H7 (cell line): ENCODE measurements at regions not wholly inside any gene's neighbourhood (a gene's known extent, or its start where the extent isn't known, plus 50 kb on each side); places are given as distances from the start of the nearest gene placed in this dataset.
"Not testable (repeated sequence)": the region's sequence is repeated elsewhere in the genome, so short reads cannot be mapped to it uniquely, and the experiment has no call there.

Source experiments
- DNase-seq: peaks from one replicate; pipeline ENCODE4 v3.0.0; 2012
- H3K27me3 ChIP-seq: 2 replicates; pipeline ENCODE4 v1.6.0; 2011; ENCODE audit warnings: mild to moderate bottlenecking, low read length; ENCODE audit not compliant: control insufficient read depth, insufficient read depth
- H3K36me3 ChIP-seq: replicated peaks from 2 replicates; pipeline ENCODE4 v1.5.1; 2011; ENCODE audit warnings: low read length; ENCODE audit not compliant: control insufficient read depth, insufficient read depth
- H3K4me3 ChIP-seq: 2 replicates; pipeline ENCODE4 v1.5.1; 2011; ENCODE audit warnings: low read depth, mild to moderate bottlenecking, control low read depth, low read length, moderate library complexity; ENCODE audit not compliant: insufficient read depth

DNA sequence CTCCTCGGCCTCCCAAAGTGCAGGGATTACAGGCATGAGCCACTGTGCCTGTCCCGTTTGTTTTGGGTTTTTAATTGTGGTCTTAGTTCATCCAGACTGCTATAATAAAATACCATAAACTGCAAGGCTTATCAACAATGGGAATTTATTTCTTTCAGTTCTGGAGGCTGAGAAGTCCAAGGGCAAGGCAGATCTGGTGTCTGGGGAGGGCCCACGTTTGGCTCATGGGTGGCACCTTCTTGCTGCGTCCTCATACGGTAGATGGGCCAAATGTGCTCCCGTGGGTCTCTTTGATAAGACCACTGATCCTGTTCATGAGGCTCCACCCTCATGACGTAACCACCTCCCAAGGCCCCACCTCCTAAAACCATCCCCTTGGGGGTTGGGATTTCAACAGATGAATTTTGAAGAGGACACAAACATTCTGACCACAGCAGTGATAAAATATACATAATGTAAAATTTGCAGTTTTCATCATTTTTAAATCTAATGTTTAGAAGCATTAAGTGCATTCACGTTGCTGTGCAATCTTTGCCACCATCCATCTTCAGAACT, 133.4 kb upstream of the ERRFI1 start:
- no peak overlapping the region for H3K4me3 ChIP-seq
- no peaks in the 10 kb centered on the region for H3K27me3 ChIP-seq
- DNase-seq, result no peak
- no peaks in the 10 kb centered on the region for H3K36me3 ChIP-seq

DNA sequence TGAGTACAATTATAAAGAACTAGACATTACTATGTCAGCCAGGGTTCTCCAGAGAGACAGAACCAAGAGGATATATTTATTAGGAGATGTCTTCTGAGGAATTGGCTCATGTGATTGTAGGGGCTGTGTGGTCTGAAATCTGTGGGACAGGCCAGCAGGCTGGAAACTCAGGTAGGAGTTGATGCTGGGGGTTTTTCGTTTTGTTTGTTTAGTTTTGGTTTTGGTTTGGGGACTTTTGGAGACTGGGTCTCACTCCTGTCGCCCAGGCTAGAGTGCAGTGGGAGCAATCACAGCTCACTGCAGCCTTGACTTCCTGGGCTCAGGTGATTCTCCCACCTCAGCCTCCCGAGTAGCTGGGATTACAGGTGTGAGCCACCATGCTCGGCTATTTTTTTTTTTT, 132.9 kb upstream of the ERRFI1 start:
- DNase-seq, result no peak
- no peaks in the 10 kb centered on the region for H3K36me3 ChIP-seq
- no peak overlapping the region for H3K4me3 ChIP-seq
- H3K27me3 ChIP-seq, result no peaks in the 10 kb centered on the region

DNA sequence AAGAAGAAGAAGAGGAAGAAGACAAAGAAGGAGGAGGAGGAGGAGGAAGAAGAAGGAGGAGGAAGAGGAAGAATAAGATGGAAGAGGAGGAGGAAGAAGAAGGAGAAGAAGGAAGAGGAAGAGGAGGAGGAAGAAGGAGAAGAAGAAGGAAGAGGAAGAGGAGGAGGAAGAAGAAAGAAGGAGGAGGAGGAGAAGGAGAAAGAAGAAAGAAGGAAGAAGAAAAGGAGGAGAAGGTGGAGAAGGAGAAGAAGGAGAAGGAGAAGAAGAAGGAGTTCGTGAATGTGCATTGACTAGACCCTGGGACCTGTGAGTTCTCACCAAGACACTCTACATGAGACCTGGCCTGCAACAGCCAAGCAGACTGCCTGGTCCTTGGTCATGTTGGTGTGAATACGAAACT, 131.7 kb upstream of the ERRFI1 start:
- DNase-seq, result no peak
- no peaks in the 10 kb centered on the region for H3K36me3 ChIP-seq

DNA sequence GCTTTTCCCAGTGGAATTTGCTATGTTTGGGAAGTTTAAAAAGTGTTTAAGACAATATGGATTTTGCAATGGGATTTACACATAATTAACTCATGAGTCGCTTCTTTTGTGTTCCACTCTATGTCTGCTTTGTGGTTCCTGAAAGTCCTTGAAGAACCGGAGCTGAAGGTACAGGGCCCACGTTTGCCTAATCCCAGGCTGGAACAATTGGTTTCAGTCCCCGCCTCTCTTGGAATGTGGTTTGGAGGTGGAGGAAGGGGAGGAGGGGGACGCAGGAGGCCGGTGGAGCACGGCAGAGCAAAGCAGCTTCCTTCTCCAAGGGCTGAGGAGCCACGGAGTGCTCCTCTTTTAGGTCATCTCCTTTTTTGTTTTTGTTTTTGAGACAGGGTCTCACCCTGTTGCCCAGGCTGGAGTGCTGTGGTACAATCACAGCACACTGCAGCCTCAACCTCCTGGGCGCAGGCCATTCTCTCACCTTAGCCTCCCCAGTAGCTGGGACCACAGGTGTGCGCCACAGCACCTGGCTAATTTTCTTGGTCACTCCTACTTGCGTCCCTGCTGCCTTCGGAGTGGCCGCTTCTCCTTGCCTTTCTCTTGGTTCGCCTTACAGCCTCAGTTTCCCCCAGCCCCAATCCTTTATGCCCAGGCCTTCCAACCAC, 129.5 kb upstream of the ERRFI1 start:
- H3K4me3 ChIP-seq, result no peak overlapping the region
- no peaks in the 10 kb centered on the region for H3K36me3 ChIP-seq
- peak; percentile 65 for DNase-seq
- no peaks in the 10 kb centered on the region for H3K27me3 ChIP-seq

More for the DNA sequence above, 131.7 kb upstream of the ERRFI1 start:
- Histone ChIP-seq H3K4me3 (no peak overlapping the region), H3K27me3 (no peaks in the 10 kb centered on the region)

DNA sequence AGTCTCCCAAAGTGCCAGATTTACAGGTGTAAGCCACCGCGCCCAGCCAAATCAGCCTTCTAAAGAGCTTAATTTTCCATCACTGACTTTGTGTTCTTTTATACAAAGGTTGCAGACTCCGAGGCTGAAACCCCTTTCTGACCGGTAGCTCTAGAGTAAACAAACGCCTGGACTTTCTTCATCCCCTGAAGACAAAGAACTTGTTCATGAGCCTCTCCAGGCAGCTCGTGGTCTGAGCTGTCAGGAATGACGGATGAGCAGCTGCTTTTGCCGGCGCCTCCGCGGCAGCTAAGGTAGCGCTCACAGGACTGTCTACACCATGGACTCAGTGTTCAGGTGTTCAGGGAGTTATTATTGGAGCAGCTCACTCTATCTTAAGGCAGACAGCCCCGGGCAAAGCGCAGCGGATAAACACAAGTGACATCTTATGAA, 128.5 kb upstream of the ERRFI1 start:
- Histone ChIP-seq H3K36me3 (no peaks in the 10 kb centered on the region), H3K27me3 (no peaks in the 10 kb centered on the region), H3K4me3 (no peak overlapping the region)
- DNase-seq, result no peak

DNA sequence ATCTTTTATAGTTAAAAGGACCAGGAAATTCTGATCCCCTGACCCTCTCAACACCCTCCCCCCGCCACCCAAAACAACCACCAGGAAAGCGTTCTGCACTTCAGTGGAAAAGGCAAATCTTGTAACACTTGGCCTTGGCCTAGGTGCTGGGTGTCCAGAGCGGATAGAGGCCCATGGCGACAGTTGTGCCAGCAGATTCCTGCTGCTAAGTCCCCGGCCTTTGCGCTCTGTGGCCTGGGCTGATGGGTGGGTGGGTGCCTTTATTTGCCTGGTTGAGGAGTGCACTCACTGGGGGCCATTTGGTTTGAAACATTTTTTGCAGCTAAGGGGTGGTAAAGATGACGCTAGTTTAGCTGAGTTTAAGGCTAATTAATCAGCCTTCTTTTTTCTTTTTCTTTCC, 127.9 kb upstream of the ERRFI1 start:
- no peak overlapping the region for H3K4me3 ChIP-seq
- no peak for DNase-seq
- H3K36me3 ChIP-seq, result no peaks in the 10 kb centered on the region
- H3K27me3 ChIP-seq, result no peaks in the 10 kb centered on the region

DNA sequence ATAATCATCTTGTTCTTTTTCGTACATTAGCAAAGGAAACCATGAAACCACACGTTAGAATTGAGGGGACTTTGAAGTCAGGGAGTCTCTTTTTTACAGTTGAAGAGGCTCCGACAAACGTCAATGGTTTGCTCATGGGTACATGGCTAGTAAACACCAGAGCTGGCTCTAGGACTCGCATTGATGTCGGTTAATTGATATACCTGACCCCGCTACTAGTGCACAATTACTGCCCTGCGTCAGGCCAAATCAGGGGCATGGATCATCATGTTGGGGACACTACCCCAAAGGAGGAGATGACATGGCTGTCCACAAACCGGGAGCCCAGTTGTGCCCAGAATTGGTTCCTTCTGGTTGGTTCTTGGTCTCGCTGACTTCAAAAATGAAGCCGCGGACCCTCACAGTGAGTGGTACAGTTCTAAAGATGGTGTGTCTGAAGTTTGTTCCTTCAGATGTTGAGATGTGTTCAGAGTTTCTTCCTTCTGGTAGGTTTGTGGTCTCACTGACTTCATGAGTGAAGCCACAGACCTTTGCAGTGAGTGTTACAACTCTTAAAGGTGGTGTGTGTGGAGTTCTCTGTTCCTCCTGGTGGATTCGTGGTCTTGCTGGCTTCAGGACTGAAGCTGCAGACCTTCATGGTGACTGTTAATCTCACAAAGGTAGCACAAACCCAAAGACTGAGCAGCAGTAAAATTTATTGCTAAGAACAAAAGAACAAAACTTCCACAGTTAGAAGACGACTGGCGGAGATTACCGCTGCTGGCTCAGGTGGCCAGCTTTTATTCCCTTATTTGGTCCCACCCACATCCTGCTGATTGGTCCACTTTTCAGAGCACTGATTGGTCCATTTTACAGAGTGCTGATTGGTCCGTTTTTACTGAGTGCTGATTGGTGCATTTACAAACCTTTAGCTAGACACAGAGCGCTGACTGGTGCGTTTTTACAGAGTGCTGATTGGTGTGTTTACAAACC, 126.9 kb upstream of the ERRFI1 start:
- Histone ChIP-seq H3K4me3 (no peak overlapping the region), H3K36me3 (no peaks in the 10 kb centered on the region), H3K27me3 (no peaks in the 10 kb centered on the region)
- DNase-seq, result no peak

DNA sequence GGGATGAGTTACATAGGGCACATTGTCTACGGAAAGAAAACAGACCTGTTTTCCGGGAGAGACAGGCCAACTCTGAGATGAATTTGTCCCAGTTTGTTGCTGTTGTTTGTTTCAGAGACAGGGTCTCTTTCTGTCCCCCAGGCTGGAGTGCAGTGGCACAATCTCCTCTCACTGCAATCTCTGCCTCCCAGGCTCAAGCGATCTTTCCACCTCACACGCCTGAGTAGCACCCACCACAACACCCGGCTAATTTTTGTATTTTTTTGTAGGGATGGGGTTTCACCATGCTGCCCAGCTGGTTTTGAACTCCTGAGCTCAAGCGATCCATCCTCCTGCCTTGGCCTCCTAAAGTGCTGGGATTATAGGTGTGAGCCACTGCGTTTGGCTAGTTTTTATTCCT, 125.5 kb upstream of the ERRFI1 start:
- Histone ChIP-seq H3K27me3 (no peaks in the 10 kb centered on the region), H3K4me3 (no peak overlapping the region), H3K36me3 (no peaks in the 10 kb centered on the region)
- DNase-seq, result no peak

DNA sequence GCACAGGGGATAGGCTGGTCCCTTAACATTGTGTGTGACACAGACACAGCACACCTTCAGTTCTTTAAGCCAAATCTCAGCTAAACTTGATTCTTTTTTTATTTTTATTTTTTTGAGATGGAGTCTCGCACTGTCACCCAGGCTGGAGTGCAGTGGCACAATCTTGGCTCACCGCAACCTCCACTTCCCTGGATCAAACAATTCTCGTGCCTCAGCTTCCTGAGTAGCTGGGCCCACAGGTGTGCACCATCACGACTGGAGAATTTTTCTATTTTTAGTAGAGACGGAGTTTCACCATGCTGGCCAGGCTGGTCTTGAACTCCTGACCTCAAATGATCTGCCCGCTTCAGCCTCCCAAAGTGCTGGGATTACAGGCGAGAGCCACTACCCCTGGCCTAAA, 123.6 kb upstream of the ERRFI1 start:
- not testable (repeated sequence) for H3K4me3 ChIP-seq, H3K27me3 ChIP-seq, DNase-seq, H3K36me3 ChIP-seq

DNA sequence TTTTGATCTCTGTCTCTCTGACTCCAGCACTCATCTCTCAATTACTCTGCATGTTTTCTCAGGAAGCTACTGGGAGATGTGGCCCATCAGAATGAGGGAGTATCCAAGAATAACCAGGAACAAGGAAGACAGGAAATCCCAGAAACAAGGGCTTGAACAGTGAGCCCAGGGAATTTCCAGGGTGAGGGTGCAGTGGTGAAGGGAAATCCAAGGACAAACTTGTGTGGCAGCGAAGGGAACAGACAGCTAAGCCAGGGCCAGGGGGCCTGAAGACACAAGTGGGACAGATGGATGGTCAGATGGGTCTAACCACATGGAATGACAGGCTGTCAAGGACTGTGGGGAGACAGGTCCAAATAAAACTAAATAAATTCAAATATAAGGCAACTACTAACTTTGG, 121.8 kb upstream of the ERRFI1 start:
- Histone ChIP-seq H3K36me3 (no peaks in the 10 kb centered on the region), H3K27me3 (no peaks in the 10 kb centered on the region), H3K4me3 (no peak overlapping the region)
- DNase-seq, result no peak

DNA sequence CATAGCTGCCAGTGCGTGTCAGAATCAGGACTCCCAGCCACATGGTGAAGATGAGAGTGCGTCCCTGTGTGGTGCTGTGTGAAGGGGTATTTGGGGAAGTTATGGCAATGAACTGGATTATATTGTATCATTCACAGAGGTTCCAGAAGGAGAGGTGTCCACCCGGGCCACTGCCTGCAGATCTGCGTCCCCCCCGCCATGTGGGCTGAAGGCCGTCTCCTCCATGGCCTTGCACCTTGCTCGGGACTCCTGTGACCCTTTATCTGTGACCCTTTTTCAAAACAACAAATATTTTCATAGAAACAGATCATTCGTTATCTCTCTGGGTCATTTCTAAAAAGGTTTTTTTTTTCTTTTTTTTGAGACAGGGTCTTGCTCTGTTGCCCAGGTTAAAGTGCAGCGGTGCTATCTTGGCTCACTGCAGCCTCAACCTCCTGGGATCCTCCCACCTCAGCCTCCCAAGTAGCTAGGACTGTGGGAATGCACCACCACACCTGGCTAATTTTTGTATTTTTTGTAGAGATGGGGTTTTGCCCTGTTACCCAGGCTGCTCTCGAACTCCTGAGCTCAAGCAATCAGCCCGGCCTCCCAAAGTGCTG, 120.2 kb upstream of the ERRFI1 start:
- DNase-seq, result no peak
- Histone ChIP-seq H3K4me3 (no peak overlapping the region), H3K27me3 (no peaks in the 10 kb centered on the region), H3K36me3 (no peaks in the 10 kb centered on the region)

DNA sequence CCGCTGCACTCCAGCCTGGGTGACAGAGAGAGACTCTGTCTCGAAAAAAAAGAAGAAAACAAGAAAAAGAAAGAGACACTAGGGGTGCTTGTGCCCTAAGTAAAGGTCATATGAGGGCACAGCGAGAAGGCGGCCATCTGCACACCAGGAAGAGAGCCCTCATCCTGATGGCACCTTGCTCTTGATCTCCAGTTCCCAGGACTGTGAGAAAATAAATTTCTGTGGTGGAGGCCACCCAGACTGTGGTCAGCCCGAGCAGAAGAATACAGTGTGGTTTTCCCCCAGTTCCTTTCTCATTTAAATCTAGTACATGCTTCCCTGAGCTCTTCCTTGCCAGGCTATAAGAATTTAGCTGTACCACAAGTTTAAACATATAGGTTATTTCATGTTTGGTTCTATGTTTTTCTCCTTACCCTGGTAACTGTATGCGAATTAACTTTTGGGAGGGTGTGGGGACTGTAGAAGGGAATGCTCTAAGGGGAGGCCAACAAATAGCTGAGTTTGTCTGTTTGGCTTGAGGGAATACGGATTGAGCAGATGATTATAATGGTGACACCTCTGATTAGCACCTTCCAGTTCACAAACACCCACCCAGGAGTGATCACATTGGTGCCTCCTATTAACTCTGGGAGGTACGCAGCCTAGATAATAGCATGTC, 119.6 kb upstream of the ERRFI1 start:
- no peaks in the 10 kb centered on the region for H3K36me3 ChIP-seq

DNA sequence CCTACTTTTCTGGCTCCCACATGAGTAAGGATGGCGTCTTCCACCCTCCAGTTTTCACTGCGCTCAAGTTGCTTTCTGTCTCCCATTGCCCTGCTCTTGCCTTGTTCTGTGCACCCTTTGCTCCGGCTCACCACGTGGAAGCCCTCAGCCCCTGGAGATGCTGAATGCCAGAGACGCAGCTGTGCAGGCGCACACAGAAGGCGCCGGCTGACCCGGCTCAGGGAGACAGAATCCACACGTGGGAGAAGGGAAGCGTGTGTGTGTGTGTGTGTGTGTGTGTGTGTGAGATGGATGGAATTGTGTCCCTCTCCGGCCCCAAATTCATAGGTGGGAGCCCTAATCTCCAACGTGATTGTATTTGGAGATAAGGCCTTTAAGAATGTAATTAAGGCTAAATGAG, 118.2 kb upstream of the ERRFI1 start:
- no peak overlapping the region for H3K4me3 ChIP-seq
- no peaks in the 10 kb centered on the region for H3K36me3 ChIP-seq
- DNase-seq, result peak; percentile 5

More for the DNA sequence above, 119.6 kb upstream of the ERRFI1 start:
- Histone ChIP-seq H3K27me3 (no peaks in the 10 kb centered on the region), H3K4me3 (no peak overlapping the region)
- DNase-seq, result peak; percentile 26

DNA sequence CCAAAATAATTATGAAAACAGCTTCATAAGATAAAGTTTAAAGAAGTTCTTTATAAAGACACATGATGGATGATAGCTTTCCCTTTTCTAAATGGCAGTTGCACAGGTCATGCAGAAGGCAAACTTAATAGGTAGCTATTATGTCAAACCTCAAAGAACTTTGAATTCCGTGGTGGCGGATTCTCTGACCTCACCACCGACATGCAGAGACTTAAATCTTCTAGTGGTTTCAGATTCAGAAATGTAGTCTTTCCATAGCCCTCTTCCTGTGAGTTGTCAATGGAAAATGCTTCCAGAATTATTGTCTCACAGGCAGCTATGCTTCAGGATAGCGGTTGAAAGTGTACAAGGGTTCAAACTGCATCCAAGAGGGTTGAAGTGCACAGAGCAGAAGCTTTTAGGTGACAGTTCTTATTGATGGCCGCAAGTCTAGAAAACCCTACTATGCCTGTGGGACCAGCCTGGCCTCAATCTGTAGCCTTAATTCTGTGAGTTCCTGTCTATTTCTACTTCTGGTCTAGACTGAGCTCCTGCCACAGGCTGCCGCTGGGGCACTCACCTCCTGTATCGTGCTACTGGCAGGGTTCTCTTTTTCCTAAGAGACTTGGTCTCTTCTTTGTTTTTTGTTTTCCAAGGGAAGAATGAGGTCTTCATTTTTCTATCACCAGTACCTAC, 117.0 kb upstream of the ERRFI1 start:
- DNase-seq, result peak; percentile 9
- Histone ChIP-seq H3K4me3 (no peak overlapping the region), H3K36me3 (no peaks in the 10 kb centered on the region), H3K27me3 (no peaks in the 10 kb centered on the region)

More for the DNA sequence above, 118.2 kb upstream of the ERRFI1 start:
- no peaks in the 10 kb centered on the region for H3K27me3 ChIP-seq
